Loucy (cell line): ENCODE measurements at regions not wholly inside any gene's neighbourhood (a gene's known extent, or its start where the extent isn't known, plus 50 kb on each side); places are given as distances from the start of the nearest gene placed in this dataset.
A peak's percentile ranks its signal among the peaks of the same experiment; 100 is the strongest.

ENCODE experiments used
- H2AFZ ChIP-seq: fragments of 200-600 bp; sonication (generic); 2 replicates; pipeline ENCODE4 v1.6.0; 2016; ENCODE audit warnings: antibody characterized with exemption, mild to moderate bottlenecking, low read length, moderate library complexity
- H3F3A ChIP-seq: fragments of 200-600 bp; 2 replicates; pipeline ENCODE4 v1.6.0; 2016; ENCODE audit warnings: antibody characterized with exemption, low read depth, mild to moderate bottlenecking
- H3K27me3 ChIP-seq: fragments of 200-600 bp; sonication (generic); 2 replicates; pipeline ENCODE4 v1.6.1; 2014; ENCODE audit warnings: low read length, mild to moderate bottlenecking; ENCODE audit not compliant: insufficient read depth, poor library complexity, severe bottlenecking
- H3K36me3 ChIP-seq: fragments of 200-600 bp; sonication (generic); 2 replicates; pipeline ENCODE4 v1.6.1; 2016; ENCODE audit warnings: low read length; ENCODE audit not compliant: insufficient read depth
- H3K4me1 ChIP-seq: fragments of 200-600 bp; sonication (generic); 2 replicates; pipeline ENCODE4 v1.5.1; 2014; ENCODE audit warnings: low read length, mild to moderate bottlenecking; ENCODE audit not compliant: insufficient read depth, poor library complexity, severe bottlenecking
- H3K4me2 ChIP-seq: fragments of 200-600 bp; sonication (generic); 2 replicates; pipeline ENCODE4 v1.6.0; 2014; ENCODE audit warnings: antibody characterized with exemption, low read length, low read depth, mild to moderate bottlenecking; ENCODE audit not compliant: poor library complexity, severe bottlenecking
- H3K4me3 ChIP-seq: fragments of 200-600 bp; sonication (generic); 2 replicates; pipeline ENCODE4 v1.5.1; 2014; ENCODE audit warnings: low read length, mild to moderate bottlenecking, mixed read lengths; ENCODE audit not compliant: poor library complexity, severe bottlenecking
- H3K79me2 ChIP-seq: fragments of 200-600 bp; sonication (generic); 2 replicates; pipeline ENCODE4 v1.6.1; 2014; ENCODE audit warnings: low read length; ENCODE audit not compliant: insufficient read depth
- H3K9ac ChIP-seq: fragments of 200-600 bp; sonication (generic); 2 replicates; pipeline ENCODE4 v1.6.0; 2014; ENCODE audit warnings: mild to moderate bottlenecking, low read depth, low read length, moderate library complexity; ENCODE audit not compliant: poor library complexity, severe bottlenecking
- H3K9me2 ChIP-seq: fragments of 200-600 bp; sonication (generic); replicated peaks from 2 replicates; pipeline ENCODE4 v1.6.1; 2016; ENCODE audit warnings: low read depth, low read length, mixed read lengths
- H3K9me3 ChIP-seq: fragments of 200-600 bp; sonication (generic); 2 replicates; pipeline ENCODE4 v1.6.1; 2014; ENCODE audit warnings: mild to moderate bottlenecking, antibody characterized with exemption, low read length, low read depth; ENCODE audit not compliant: insufficient read depth
- H4K20me1 ChIP-seq: fragments of 200-600 bp; sonication (generic); 2 replicates; pipeline ENCODE4 v1.6.0; 2014; ENCODE audit warnings: antibody characterized with exemption, low read length, mild to moderate bottlenecking; ENCODE audit not compliant: insufficient read depth, poor library complexity, severe bottlenecking
- CTCF ChIP-seq: fragments of 200-600 bp; sonication (generic); conservative IDR thresholded peaks from 2 replicates; pipeline ENCODE4 v1.5.1; 2014; ENCODE audit warnings: mild to moderate bottlenecking, antibody characterized with exemption, low read length
- EZH2phosphoT487 ChIP-seq: fragments of 200-600 bp; IDR thresholded peaks from 2 replicates; pipeline ENCODE4 v1.6.1; 2018; ENCODE audit warnings: antibody characterized with exemption, mild to moderate bottlenecking, moderate library complexity, borderline replicate concordance

- Histone ChIP-seq H3K27me3 (no peaks in the 10 kb centered on the region), H3K4me1 (no peaks in the 10 kb centered on the region), H4K20me1 (no peaks in the 10 kb centered on the region), H3K79me2 (no peaks in the 10 kb centered on the region), H3K9ac (no peak overlapping the region), H3K9me3 (no peaks in the 10 kb centered on the region), H2AFZ (no peak overlapping the region), H3K4me3 (no peak overlapping the region), H3F3A (no peaks in the 10 kb centered on the region), H3K9me2 (no peaks in the 10 kb centered on the region), H3K4me2 (no peak overlapping the region), H3K36me3 (no peaks in the 10 kb centered on the region)
- TF ChIP-seq EZH2phosphoT487 (no peak), CTCF (no peak)
These were observed 1153.4 kb upstream of the AGA start for GRCh38 chr4:178595500-178596138.

- TF ChIP-seq EZH2phosphoT487 (no peak), CTCF (no peak)
- H3K9me3 ChIP-seq: no peaks in the 10 kb centered on the region
- no peak overlapping the region for H3K4me2 ChIP-seq
- no peaks in the 10 kb centered on the region for H4K20me1 ChIP-seq
- H3F3A ChIP-seq: no peaks in the 10 kb centered on the region
- H3K9me2 ChIP-seq: no peaks in the 10 kb centered on the region
- no peak overlapping the region for H2AFZ ChIP-seq
- no peak overlapping the region for H3K4me3 ChIP-seq
- no peaks in the 10 kb centered on the region for H3K27me3 ChIP-seq
- no peaks in the 10 kb centered on the region for H3K79me2 ChIP-seq
- H3K9ac ChIP-seq: no peak overlapping the region
- H3K36me3 ChIP-seq: no peaks in the 10 kb centered on the region
- H3K4me1 ChIP-seq: no peaks in the 10 kb centered on the region
These were observed 1156.4 kb upstream of the AGA start for GRCh38 chr4:178598672-178599071.

DNA sequence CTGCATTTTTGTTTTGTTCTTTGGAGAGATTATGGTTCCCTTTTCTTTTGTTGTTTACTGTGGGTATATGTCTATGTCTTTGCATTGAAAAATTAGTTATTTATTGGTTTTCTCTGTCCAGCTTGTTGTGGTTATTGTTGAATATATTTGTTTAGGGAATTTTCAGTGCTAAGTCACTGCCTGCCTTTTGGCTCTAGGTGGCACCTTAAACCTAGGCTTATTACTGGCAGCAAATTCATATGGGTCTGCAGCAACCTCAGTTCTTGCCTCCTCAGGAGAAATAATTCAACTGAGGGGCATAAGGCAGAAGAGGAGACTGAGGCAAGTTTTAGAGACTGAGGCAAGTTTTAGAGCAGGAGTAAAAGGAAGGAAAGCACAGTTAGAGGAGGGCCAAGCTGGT is 1157.3 kb upstream of the AGA start:
- H3K4me1 ChIP-seq: no peaks in the 10 kb centered on the region
- H3K9me3 ChIP-seq: no peaks in the 10 kb centered on the region
- H3K36me3 ChIP-seq: no peaks in the 10 kb centered on the region
- TF ChIP-seq EZH2phosphoT487: no peak
- peak; percentile 36; the same call in 1 of the 2 replicates for TF ChIP-seq CTCF
- H3K9ac ChIP-seq: no peak overlapping the region
- no peaks in the 10 kb centered on the region for H3K79me2 ChIP-seq
- H2AFZ ChIP-seq: no peak overlapping the region
- H4K20me1 ChIP-seq: no peaks in the 10 kb centered on the region
- H3K4me2 ChIP-seq: no peak overlapping the region
- no peaks in the 10 kb centered on the region for H3K27me3 ChIP-seq
- H3F3A ChIP-seq: no peaks in the 10 kb centered on the region
- no peaks in the 10 kb centered on the region for H3K9me2 ChIP-seq
- no peak overlapping the region for H3K4me3 ChIP-seq
